Stimulated activated CD8-positive, alpha-beta memory T cell treated with anti-CD3 and anti-CD28 coated beads, Interleukin-2, amount 100 ng/mL, for 48 hours (primary cell): ENCODE measurements at regions not wholly inside any gene's neighbourhood (a gene's known extent, or its start where the extent isn't known, plus 50 kb on each side); places are given as distances from the start of the nearest gene placed in this dataset.
"Not testable (repeated sequence)": the region's sequence is repeated elsewhere in the genome, so short reads cannot be mapped to it uniquely, and the experiment has no call there.

ENCODE experiments used
- DNase-seq, 2 donors: peaks; one replicate each; pipeline ENCODE4 v3.0.0-alpha.2; 2020; ENCODE audit warnings: low read depth in 2 of 2

DNA sequence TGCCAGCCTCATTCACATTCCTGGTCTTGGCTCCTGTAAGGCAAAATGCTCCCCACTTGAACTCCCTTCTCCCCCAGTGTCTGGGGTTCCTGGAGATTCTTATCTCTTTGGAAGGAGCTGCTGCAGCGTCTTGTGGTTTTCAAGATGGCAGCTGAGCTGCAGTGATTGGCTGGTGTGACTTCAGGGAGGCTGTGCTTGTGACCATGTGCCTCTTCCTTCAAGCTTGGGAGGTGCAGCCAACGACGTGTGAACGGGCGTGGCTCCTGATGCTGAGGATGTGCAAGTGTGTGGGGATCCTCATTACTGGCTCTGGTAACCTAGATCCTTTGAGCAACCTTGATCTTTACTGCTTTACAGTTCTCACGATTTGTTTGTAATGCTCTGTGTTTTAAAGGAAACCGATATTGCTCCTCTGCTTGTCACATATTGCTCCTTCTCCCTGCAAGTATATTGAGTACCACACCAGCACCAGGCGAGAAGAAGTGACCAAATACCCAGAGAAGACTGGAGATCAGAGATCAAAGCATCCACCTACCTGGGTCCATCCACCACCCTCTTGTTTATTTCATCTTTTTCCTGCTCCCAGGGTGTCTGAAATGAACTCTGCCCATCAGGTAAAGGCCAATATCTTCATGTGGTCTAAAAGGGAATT, 208.5 kb downstream of the FGF9 start:
- no peak for DNase-seq

DNA sequence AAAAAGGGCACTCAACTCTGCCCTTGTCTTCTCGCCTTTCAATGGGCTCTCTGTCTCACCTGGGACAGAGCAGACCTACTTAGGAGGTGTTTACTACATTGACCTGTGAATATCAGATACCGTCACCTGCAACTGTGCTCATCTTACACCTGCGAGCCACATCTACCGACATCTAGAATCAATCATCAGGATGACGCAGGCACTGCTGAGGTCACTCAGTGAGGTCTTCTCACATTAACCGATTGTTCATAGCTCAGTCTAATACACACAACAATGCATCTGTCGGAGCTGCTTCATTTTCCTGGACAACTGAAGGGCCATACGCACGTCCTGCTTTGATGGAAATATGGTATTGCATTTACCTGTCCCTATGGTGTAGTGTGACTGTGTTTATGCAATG, 211.9 kb downstream of the FGF9 start:
- DNase-seq: no peak

DNA sequence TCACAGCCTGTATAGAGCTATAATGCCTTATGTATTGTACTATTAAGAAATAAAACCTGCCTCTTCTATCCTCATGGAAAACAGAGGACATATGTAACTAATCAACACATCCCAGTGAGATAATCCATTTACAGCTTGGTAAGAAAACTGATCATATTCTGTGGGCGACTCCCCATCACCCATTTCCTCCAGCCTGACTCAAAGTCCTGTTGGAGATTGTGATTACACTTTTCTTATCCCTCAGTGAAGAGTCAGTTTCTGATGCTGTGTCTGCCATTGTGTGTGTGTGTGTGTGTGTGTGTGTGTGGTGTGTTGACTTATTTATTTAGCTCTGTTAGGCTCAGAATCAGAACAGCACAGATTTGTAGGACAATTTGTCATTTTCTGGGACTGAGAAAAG, 212.8 kb downstream of the FGF9 start:
- DNase-seq: no peak

DNA sequence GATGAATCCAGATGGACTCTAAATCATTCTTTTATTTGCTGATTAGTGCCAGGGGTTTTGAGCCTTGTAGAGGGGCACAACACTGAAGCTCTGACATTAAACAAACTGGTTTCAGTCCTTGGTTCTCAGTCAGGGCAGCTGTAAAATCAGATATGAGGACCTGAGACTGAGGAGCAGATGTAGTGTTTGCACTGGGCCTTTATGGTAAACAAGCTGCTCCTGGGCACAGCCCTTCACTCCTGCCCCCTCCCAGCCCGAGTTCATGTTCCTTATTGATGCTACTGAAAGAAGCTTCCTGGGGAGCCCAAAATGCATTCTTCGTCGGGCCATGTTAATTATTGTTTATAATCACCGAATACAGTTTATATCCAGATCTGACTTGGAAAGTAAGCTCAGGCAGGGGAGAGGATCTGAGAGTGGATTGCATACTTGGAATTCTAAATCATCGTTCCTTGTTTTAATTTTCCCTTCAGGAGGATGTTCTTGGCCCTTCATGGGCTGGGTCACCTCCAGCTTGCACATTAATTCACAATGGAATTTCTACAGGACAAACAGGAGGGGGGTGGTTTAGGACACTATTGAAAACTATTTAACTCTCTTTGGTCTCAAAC, 213.5 kb downstream of the FGF9 start:
- no peak for DNase-seq

DNA sequence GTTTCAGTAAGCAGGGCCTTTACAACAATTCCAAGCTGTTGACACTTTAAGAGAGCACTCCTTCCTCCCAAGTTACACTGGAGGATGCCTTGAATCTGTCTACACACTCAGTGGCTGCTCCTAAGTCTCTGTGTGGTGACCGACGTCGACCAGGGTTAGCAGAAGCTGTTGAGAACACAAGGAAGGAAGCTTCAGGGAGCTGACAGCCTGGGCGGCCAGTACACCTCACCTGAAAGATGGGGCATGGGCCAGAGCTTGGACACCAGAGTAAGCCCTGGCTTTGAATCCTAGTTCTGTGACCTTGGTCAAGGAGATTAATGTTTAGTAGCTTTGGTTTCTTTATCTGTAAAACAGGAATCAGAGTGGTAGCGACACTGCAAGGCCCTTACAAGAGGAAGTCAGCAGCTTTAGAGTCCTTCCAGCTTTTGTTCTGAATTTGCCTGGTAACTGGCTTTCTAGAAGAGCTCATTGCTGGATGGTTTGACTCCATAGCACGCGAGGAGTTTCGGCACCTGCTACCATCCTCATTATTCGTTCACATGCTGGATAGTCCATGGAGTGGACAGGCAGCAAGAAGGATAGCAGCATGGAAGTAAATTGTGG, 214.2 kb downstream of the FGF9 start:
- DNase-seq: no peak

DNA sequence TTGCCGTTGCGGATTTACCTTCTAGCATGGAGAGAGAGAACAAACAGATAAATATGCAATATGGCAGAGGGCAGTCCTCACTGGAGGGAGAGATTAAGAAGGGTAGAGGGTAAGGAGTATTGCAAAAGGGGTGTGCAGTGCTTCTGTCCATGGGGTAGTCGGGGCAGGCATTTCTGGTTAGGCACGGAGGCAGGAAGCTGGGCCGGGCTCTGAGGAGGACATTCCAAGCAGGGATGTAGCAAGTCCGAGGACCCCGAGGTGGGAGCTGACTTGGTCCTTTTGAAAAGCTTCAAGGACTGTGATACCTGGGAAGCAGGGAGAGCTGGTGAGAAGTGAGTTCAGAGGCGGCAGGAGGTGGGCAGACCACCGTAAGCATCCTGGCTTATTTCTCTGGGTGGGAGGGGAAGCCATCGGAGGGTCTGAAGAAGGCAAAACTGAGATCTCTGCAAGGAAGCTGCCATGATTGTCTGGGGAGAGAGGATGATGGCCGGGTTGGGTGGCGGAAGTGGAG, 214.9 kb downstream of the FGF9 start:
- no peak for DNase-seq

DNA sequence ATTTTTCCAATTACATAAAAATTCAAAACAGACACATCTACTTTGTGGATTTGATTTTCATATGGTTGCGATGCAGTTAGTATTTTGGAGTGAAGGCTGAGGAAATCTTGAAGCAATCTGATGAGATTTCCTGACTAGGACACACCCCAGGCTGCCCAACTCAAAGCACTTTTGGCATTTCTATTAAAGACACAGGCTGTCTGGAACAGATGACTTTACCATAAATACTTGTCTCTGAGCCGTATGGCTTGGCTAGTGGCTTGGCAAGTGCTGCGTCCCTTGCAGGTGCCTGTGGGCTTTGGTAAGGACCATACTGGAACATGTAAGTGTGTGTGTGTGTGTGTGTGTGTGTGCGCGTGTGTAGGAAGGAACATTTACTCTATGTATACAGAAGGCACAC, 218.8 kb downstream of the FGF9 start:
- no peak for DNase-seq

DNA sequence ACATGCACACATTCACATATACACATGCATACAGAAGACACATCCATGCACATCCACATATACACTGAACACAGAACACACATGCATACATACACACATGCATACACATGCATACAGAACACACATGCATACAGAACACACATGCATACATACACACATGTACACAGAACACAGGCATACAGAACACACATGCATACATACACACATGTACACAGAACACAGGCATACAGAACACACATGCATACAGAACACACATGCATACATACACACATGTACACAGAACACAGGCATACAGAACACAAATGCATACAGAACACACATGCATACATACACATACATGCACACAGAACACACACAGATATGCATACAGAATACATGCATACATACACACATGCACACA, 219.3 kb downstream of the FGF9 start:
- DNase-seq: not testable (repeated sequence)

DNA sequence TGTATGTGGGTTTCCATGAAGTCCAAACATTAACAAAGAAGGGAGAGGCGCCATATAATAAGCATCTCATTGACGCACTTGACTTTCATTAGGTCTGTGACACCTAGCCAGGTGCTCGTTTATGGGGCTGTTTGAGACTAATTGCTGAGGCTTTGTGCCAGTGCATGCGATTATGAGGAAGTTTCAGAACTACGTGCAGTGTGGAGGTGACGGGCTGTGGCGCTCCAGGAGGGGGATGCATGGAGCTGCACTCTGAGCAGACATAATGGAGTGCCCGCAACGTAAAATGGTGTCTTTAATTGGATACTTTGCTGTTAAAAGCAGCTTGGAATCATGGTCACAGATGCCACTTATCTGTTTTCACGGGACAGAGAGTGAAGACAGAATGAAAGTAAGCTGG, 223.2 kb downstream of the FGF9 start:
- no peak for DNase-seq

DNA sequence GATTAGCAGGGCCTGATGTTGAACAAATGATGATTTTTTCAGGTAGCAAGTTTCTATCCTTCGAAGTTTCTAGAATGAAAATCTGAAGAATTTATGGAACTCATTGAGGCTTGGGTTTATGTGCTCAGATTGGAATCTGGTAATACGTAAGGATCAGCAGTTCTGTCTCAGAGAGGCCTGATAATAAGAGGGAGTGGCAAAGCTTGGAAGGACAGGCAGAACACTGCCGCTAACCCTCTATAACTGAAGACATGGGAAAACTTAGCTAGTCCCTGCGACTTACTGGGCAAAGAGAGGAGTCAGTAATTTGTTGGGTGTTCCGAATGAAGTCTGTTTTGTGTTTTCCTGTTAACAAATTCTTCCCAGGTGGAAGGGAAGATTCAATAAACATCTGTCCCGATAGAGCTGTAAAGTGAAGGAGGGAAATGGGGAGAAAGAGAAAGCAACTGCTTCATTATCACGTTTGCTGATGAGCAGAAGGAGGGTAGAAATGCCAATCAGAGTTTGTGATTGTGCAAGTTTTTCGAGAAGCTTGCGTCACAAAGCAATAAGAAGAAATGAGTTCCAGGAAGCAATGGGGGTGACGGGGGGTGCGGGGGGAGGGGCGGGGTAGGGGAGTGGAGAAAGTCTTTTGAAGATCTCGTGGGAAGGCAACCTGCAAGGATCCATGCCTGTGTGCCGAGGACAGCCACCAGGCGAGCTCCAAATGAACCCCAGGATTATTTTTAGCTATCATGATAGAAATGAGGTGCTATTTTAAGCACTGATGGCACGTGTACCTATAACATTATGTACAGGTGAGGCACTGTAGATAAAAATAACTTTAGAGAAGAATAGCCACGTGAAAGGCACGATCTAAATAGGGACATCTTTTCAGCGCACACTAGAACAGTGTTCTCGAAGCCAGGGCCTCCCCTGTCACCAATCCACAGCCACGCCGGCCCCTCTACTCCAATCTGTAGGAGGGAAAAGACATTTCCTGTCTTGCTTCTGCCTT, 224.1 kb downstream of the FGF9 start:
- DNase-seq: no peak

DNA sequence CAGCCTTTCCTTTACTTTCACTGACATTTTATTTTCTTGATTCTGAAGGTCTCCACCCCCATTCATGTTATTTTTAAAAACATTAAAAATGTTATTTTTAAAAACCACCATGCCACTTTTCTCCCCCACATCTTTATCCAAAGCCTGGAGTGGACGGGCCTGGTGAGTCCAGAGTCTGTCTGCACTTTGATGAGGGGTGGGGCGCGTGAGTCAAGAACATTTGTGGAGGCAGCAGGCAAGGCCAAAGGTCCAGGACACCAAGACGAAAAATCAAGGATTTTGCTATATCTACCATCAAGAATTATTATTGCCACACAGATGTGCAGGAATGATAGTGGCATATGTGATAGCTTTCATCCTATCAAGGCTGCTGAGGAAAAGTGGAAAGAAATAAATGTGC, 224.9 kb downstream of the FGF9 start:
- no peak for DNase-seq

DNA sequence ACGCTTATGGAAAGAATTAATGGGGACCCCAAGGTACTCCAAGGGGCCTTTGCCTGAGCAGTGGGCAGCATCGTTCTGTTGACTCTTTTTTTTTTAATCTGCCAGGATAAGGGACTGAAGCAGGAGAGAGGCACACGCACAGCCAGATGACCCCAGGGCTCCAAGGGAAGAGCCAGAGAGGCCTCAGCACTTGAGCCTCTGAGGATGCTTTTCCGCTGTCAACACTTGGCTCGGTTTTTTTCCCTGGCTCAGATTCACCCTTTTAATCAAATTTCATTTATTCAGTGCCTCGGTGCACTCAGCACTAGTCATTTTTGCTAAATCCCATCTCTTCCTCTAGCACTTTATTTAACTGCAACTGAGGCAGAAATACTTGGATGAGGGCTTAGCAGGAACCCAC, 226.3 kb downstream of the FGF9 start:
- DNase-seq: no peak

DNA sequence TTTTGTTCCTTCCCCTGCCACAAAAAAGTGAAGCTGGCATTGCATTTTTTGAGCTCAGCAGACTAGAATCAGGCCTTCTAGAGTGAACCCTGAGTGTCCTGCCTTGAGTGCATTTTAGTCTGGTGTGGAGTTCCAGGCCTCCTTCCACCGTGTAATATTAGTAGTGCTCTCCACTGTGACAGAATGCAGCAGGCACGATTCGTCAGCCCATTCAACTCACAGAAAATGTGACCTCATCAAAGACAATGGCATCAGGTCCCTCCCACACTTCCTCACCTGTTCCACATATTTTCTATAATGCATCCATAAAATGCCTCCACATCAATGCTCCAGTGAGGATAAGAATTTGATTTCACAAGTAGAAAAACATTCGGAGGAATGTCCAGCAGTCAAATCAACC, 227.6 kb downstream of the FGF9 start:
- DNase-seq: no peak

DNA sequence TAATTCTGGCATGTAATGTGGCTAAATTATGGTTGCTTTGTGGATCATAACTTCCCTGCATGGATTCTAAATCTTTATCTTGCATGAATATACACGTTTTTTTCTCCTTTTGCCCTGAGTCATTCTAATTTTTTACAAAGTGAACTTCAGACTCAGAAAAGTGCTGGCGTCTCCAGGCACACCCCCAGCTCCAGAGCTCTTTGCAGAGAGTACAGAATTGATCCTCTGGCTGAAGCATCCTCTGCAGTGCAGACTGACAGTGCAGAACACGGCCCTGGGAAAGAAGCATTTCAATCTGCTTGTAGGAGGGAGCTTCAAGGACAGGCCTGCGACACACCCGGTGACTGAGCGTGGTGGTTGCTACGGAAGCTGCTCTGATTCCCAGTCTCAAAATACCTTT, 228.1 kb downstream of the FGF9 start:
- DNase-seq: no peak

DNA sequence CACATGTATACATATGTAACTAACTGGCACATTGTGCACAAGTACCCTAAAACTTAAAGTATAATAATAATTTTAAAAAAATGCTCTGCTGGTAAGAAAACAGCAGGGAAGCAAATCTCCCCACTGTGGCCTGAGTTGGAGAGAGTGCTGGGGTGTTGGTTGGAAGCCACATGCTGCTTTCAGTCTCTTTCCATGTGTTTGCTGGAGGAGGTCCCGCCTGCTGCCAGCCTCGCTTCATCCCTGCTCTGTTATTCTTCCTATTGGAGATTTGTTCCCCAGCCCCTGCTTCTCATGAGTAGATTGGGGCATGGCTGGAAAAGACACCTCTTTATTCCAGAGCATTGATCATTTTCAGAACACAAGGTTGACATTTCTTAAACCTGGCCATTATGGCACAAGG, 230.5 kb downstream of the FGF9 start:
- no peak for DNase-seq

DNA sequence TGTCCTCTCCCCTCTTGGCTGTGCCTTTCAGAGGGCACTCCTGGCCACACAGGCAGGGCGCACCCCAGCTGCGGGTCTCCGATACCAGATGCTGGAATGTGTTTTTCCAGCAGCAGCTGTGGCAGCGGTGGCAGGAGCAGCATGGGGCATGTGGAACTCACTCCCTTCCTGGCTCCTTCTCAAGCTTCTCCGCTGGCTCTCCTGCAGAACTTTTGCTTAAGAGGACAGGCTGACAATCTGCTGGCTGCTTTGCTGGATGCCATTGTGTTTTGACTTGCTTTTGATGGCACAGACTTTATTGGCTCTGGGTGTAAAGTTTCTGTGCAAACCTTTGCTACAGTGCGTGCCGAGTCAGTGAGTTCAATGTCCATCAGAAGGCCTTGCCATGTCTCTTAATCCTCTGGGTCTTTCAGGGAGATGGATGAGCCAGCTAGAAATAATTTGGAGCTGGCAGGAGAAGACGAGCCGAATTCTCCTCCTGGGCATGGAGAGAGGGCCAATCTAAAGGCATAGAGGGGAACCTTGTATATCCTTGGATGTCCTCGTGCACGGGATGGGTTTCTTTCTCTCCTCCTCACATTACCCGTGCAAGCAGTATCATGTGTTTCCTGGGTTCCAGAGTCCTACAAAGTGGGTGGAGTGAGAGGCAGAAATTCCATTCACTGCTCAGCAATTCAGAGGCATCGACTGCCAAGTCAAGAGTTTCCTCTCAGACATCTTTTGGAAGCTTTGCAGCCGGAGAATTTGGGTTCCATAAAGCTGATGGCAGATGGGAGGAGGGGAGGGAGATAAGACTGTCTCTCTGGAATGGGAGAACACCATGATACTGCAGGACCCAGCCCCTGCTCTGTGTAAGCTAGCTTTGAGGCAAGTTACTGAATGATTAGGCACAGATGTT, 231.2 kb downstream of the FGF9 start:
- DNase-seq: no peak

DNA sequence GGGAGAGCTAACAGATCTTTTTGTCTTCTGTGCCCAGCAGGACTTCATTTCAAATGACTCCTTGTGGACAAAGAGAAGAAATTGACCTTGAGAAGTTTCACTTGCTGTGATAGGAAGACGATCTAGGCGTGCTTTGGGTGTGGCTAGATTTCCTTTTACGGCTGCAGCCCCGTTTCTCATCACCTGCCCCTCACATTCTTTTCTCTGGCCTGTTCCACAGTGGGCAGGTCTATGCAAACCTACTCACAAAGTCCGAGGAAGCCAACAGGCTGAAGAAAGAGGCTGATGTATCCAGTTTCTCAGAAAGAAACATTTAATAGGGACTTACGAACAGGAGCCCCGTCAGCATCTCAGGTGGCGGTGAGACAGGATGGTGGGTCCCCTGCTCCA, 231.8 kb downstream of the FGF9 start:
- no peak for DNase-seq

DNA sequence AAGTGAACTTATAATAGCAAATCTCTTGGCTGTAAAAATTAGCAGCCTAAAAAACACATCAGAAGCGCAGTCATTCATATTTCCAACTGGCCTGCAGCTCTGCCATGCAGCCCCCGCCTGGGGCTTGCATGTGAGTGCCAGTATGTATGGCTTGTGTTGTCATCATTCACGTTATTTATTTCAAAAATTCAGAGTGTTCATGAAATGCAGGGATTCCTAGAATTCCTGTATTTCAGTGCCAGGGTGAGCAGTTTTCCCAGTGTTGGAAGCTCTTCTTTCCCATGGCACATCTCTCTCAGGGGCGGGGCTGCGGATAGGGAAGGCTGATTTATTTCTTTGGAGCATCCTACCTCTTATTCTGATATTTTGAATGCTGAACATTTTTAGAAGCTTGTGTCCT, 234.6 kb downstream of the FGF9 start:
- no peak for DNase-seq

DNA sequence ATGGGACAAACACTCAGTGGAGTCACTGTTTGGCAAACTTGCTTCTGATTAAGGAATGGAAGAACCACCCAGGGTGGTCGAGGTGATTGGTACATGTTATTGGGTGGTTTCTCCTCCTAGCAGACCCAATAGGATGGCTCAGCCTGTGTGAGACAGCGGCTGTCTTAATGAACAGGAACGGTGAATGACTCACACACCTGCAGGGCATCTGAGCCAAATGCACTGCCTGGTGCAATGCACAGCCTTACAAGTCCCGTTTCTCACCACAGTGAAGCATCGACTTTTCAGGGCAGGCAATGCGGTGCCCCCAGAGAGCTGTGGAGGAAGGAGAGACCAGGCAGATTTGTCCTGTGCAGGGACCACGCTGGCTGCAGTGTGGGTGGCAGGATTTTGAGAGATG, 238.5 kb downstream of the FGF9 start:
- DNase-seq: no peak

DNA sequence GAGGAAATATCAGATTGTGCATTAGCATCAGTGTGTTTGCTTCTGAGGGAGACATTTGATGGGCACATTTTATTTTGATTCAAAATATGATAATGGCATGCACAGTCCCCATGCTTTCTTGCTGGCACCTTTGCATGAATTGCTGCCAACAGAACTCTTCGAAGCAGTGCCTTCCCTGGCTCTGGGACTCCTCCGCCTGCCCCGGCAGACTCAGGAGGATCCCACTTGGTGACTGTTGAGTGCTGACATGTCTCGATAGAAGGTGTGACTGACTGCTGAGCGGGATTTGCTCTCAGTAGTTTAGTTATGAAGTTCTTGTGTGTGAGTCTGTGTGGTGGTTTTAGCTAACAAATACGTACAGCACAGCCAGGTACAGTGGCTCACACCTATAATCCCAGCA, 239.7 kb downstream of the FGF9 start:
- no peak for DNase-seq

DNA sequence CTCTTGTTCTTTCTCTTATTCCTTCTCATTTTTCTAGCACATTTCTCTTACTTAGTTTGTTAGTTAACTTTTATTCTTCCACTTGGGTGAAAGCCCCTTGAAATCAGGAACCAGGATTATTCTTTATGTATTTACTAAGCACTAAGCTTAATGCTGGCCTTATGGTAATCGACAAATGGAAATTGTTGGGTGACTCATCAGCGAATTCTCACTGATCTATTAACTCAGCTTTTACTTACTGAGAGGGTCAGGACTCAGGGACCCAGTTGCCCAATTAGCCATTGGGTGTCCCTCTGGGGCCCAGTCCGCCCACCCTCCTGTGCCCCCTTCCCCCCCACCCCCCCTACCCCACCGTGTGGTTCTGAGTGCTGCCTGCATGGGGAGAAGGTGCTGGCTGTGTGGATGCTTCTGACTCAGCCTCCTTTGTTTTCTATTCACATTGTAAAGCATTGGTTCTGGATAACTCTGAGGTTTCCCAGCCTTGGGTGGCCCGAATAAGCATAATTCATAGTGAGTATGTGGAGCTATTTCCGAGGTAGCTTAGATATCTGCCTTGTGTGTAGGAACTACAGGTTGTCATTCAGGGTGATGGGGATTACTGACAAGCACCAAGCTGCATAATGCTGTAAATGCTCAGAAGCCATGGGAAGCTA, 240.9 kb downstream of the FGF9 start:
- DNase-seq: no peak
